Activated CD4-positive, alpha-beta T cell treated with anti-CD3 and anti-CD28 coated beads, Interleukin-2, amount 50 U/mL, for 24 hours (primary cell): ENCODE measurements at regions not wholly inside any gene's neighbourhood (a gene's known extent, or its start where the extent isn't known, plus 50 kb on each side); places are given as distances from the start of the nearest gene placed in this dataset.

ENCODE experiments used
- DNase-seq, 2 donors: peaks; one replicate each; pipeline ENCODE4 v3.0.0-alpha.2; 2020; ENCODE audit warnings: low read depth in 1 of 2, low spot score in 1 of 2

DNA sequence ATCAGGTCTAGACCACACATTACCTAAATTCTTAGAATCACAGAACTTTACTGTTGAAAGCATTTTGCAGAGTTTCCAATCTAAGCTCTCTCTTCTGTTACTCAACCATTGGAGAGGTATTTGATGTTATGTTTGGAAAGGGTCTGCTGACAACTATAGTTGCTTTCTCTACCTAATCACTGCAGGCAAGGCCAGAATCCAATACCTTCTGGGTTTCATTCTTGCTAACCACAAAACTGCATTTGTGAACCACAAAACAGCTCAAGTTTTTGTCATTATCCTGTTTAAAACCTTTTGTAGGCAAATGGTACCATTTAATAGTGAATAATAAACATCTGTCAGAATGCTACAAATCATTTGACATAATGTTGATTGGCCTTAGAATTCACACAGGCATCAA lies 380.1 kb downstream of the GASK1B start:
- DNase-seq, result no peak

DNA sequence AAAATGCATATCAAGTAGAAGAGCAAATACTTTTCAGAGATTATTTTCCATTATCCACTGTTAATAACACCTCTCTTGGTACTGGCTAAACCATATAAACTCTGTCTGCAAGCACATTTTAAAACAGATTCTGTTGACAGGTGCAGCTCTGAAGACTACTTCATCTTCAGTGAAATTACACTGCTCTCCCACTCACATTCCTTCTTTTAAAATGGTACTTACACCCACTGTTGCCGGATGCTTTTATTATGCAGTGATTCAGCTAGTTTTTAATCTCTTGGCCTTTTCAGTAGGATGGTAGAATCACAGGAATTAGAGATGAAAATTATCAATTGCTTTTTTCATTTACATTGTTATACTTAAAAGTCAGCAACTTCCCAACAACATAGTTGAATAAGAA lies 381.6 kb downstream of the GASK1B start:
- no peak for DNase-seq

DNA sequence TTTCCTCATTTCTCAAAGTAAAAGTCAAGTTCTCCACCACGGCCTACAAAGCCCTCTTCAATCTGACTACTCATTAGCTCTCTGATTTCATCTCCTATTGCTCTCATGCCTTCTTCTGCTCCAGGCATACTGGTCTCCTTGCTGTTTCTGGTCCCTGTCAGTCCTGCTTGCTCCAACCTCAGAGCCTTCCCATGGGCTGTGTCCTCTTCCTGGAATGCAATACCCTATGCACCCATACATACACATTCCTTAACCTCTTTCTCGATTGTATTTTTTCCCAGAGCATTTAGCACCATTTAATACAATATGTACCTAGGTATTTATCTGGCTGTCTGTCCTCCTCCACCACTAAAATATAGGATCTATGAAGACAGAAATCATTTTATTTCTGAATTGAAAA lies 385.2 kb downstream of the GASK1B start:
- no peak for DNase-seq

DNA sequence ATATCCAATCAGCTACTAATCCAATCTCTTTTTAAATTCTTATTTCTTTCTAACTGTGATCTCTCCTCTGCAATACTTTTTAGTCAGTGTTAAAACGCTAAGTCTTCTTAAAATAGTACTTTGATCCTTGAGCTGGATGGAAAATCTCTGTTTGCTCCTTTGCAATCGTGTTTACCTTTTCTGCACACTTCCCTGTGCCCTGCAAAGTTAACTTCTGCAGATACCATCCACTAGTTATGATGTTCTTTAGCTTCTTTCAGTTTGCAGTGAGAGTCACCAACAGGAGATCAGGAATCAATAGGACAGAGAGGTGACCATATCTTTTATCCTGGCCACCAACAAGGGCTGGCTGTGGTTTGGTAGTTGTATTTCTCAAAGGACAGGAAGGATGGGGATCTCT lies 391.5 kb downstream of the GASK1B start:
- DNase-seq, result no peak

DNA sequence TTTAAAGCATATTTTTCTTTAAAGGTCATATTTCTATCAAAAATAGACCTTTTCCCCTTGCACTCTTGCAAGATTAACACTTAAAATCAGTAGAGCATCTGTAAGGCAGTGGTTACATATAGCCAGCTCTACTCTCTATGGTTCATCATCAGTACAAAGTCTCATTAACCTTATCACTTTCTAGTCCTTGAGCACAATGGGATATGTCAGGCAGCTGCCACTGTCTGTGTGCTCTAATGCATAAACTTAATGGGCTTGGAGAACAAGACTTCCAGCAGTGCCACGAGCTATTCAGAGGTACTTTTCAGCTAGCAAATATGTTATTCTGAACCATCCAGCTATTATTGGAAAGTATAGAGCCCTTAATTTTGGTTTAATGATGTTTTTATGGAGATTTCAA lies 393.7 kb downstream of the GASK1B start:
- DNase-seq, result no peak

DNA sequence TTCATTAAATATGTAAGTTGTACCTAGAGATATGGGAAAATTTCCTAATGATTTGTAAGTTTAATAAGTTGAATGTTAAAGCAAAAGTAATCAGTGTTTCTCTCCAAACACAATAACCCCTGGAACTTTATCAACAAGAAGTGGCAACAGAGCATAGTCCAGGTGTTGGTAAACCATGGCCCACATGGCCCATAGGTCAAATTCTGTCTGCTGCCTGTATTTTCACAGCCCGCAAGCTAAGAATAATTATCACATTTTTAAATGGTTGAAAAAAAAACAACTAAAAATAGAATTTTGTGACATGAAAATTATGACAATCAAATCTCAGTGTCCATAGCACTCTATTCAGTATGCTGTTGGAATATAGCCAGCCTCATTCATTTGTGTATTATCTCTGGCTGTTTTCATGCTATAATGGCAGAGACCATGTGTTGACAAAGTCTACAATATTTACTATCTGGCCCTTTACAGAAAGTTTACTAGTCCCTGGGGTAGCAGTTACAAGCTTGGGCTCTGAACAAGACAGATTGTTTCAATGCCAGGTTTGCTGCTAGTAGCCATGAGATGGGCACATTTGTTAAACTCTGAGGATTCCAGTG lies 395.8 kb downstream of the GASK1B start:
- DNase-seq, result no peak

DNA sequence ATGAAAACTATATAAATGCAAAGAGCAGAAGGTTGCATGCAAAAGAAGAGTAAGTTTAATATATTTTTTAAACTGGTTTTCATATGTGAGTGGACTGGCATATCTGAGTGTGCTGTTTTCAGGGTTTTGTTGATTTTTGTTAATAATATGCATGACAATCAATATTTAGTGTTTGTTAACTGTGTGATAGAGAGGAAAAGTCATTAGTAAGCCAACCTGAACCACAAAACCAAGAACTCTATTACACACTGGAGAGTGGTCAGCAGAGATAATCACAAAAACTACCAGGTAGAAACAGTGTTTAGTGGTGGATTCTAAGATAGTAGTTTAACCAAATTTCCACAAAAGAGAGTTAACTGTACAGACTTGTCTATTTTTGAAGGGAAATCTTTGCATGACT lies 396.9 kb downstream of the GASK1B start:
- no peak for DNase-seq

DNA sequence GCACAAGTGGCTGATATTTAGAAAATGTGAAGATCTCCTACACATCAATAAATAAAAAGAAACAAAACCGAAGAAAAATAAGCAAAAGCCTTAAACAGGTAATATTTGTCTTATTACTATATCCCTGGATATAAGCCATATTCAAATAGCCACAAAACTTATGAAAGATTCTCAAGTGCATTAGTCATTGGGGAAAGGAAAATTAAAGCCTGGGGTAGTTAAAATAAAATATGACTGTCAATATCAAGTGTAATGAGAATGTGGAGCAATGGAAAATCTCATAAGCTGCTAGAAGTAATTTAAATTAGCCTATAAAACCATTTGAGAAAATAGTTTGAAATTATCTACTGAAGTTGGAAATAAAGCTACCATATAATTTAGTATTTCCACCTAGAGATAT lies 399.9 kb downstream of the GASK1B start:
- DNase-seq, result no peak

DNA sequence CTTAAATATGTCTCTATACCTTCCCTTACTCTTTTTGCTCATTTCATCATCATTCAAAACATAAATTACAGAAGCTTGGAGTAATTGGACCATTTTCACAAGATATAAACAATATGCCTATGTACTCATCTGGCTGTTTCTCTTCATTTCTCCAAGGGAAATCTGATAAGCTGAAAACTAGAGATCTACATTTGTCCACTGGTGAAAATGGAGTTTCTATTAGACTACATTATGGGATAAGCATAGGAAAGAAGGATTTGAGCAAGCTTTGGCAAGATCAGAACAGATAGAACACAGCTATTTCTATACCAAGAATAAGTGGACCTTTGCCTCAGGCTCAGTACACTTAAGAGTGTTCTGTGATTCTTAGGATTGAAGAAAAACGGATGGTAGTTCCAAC lies 404.4 kb downstream of the GASK1B start:
- DNase-seq, result no peak

DNA sequence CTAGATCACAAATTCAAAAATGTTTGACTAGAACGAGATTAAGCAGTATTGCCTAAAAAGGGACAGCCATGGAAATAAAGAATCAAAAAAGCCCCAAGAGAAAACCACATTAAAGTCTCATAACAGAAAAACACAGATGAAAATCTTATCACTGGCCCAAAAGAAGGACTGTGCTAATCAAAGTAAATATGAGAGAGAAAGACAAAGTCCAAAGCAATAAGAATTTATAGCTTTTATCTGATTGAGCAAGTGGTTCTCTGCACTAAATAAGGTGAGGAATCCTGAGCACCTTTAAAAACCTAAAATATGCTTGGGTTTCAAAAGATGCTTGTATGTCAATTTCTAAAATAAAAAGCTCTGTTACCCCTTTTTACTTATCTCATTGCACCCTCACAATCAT lies 409.3 kb downstream of the GASK1B start:
- DNase-seq, result no peak

DNA sequence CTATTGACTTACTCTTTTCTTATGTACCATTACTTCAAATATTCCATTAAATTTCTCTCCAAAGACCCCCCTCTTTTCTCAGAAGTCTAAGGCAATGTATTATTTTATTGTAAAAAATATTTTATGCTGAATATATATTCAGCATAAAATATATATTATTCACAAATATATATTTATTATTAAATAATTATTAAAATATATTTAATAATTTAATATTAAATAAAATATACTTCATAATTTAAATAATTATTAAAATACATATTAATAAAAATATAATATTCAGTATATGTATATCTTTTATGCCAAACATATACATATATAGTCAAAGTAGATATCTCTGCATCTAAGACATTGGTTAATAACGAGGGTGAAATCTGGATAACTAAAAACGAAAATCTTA lies 418.4 kb downstream of the GASK1B start:
- DNase-seq, result no peak

DNA sequence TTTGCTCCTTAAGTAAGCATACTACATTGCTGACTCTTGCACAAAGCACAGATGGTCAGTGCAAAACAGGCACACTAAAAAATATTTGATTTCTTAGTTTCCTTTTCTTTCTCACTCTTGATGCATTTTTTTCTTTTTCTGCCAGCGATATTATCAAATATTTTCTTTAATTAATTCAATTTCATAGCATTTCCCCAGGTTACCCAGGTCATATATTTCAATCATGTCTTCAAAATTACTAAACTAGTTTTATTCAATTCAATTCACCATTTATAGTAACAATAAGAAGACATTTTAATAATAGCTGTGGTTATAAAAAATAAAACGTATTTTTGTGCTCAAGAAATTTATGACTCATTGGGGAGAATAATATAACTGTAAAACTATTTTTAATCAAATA lies 421.2 kb downstream of the GASK1B start:
- no peak for DNase-seq

DNA sequence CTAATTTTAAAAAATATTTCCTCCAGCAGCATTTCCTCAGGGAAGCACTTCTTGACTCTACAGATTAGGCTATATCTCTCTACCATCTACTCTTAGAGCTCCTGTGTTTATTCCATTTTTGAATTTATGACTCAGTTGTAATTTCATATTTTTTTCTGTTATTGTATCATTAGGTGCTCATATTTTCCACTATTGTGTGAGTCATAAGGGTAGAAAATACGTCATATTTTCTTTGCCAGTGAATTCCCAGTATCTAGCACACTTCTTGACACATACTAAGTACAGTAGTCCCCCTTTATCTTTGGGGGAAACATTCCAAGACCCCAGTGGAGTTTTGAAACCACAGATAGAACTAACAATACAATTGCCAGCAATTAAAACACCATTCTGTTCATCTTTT lies 431.2 kb downstream of the GASK1B start:
- DNase-seq, result no peak

DNA sequence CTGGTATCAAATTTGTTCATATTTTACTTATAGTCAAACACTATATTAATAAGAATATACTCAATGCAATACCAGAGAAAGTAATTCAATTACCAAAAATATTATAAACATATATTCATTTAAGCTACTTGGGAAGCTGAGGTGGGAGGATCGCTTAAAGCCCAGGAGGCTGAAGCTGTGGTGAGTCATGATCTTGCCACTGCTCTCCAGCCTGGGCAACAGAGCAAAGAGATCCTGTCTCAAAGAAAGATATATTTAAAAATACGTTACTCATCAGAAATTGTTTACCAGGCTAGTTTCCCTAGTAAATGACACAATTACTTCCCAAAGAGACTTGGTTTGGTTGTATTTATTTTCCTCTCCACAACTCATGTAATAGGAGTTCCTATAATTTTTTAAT lies 433.6 kb downstream of the GASK1B start:
- DNase-seq, result no peak

DNA sequence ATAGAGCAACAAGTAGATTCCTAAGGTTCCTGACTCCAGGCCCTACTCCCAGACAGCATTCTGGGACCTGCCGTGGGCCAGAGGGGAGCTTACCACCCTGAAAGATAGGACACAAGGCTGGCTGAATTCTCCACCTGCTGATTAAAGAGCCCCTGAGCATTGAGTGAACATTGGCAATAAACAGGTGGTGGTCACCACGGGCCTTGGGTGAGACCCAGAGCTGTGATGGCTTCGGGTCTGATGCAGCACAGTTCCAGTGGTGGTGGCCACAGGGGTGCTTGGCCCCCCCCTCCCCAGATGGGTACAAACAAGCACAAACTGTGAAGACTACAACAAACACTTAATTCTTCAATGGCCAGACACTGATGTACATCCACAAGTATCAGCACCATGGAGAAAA lies 444.6 kb downstream of the GASK1B start:
- DNase-seq, result no peak

DNA sequence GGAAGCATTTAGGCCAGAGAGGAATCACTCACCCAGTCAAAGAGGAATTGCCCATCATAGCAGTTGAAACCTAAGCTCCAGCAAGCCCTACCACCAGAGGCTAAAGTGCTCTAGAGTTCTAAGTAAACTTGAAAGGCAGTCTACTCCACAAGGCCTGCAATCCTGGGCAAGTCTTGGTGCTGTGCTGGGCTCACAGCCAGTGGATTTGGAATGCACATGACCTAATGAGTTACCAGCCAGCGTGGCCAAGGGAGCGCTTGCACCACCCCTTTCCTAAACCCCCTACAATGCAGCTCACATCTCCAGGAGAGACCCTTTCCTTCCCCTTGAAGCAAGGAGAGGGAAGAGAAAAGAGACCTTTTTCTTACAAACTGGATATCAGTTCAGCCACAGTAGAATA lies 445.7 kb downstream of the GASK1B start:
- DNase-seq, result no peak

DNA sequence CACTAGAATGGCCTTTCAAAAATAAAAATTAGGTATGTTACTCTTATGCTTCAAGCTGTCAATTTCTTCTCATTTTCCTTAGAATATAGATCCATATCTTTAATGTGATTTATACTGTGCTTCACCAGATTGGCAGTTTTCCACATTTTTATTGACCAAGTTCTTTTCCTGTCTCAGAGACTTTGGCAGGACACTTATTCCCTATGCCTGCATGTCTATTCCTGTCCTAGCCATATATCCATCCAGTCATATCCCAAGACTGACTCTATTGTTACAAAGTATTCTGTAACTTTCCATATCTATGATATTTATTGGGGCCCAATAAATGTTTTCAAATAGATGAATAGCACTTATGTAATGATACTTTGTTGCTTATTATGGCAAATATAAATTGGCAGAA lies 450.7 kb downstream of the GASK1B start:
- DNase-seq, result no peak

DNA sequence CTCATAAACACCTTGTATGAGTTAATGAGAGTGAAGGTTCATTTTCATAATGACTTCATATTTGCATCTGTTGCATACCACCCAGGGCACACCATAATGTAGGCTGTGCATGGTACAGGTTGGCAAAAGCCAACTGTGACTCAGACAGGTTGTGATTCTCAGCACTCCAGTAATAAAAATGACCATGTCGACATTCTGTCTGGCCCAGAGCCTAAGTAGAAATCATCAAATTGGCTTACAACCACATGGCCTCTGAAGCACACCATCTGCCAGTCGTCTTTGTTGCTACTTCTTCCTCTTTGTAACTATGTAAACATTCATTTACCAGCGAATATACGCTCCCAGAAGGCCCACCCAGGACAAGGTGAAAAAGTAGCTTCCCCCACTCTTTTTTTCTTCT lies 459.5 kb downstream of the GASK1B start:
- DNase-seq, result no peak

DNA sequence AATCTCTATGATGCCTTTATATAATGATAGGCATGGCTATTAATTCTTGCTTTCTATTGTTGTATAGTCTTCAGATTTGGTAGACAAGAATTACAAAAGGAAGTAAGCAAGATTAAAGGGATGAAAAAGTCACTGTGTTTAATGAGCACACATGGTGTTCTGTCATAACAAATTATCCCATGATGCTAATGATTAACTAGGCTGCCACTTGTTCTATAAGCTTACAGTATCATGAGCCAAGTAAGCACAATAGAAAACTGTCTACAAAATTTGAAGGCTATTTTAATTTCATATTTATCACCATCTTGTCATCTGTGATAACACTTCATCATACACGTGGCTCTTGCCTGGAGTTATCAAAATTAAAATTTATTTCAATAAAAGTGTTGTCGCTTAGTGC lies 466.7 kb downstream of the GASK1B start:
- no peak for DNase-seq

DNA sequence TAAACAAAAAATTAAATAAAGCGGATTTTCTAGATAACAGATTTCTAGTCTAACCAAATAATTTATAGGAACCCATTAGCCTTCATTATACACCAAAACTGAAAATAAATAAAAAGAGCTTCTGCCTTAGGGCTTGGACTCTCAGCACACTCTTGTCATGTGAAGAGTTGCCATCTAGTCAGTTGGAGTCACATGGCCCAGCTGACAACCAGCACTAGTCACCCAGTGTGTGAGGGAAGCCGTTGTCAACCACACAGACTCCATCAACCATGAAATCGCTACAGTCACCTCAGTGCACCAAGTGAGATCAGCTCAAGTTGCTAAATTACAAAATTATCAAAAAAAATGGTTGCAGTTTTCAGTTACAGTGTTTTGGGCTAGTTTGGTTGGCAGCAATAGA lies 470.0 kb downstream of the GASK1B start:
- DNase-seq, result no peak

DNA sequence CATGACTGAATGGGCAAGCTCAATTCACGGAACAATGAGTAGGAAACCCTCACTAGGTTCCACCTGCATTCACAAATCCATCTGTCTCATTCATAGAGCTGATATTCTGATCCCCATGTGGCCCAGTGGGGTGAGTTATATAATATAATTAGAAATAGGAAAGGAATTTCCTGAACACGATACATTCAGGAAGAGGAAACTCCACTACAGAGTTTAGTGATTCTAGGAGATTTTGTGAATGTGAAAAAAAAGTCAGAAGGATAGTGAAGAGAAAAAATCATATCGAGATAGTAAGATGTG lies 471.2 kb downstream of the GASK1B start:
- no peak for DNase-seq

DNA sequence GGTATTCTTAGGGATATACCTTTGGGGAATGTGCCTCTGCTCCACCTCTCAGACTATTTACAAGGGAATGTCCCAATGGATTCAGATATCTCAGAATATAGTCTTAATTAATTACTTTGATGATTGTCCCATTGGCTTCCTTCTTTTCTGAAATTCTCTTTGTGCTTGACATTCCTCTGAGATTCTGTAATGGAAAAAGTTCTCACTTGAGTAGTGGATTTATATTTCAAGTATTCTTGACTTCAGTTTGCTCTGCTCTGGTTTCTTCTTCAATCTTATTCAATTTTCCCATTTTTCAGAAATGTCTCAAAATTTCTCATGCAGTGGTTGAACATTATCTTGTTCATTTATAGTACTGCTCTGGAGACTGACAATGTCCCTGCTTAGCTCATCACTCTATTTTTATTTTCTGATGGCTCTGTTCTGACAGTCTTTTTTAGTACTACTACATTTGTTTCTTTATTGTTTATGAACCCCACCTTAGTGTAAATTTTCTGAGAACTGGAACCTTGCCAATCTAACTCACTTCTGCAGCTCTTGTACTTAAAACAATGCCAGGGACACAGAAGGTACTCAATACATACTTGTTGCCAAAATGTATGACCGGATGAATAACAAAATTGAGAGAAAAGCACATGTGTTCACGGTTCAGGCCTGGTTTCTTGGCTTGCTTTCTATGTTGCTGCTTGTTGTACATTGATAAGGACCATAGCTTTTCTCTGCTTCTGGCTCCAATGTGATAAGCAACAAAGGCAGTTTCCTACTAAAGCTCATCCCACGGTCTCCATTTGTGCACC lies 471.7 kb downstream of the GASK1B start:
- no peak for DNase-seq

DNA sequence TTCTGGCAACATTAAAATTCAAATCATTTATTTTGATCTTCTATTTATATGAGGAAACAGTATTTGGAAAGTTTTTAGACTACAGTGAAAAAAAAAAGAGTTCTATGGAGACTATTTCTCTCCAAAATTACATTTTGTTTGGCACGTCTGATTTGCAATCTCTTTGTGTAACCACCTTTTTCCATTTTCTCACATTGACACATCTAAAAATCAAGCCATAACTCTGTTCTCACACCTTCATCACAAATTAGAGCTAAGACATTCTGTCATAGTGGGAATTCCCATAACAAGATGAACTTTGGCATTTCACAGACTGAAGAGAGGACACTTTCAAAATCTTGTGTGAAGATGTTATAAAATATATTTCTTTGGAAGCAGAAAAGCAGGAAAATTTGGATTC lies 468.9 kb downstream of the GRIA2 start:
- no peak for DNase-seq
